H9 (cell line): ENCODE measurements at regions not wholly inside any gene's neighbourhood (a gene's known extent, or its start where the extent isn't known, plus 50 kb on each side); places are given as distances from the start of the nearest gene placed in this dataset.

ENCODE experiments used
- DNase-seq: peaks from one replicate; pipeline ENCODE4 v3.0.0-alpha.2; 2017
- H2AFZ ChIP-seq: one replicate; pipeline ENCODE4 v1.6.1; 2013; ENCODE audit warnings: mild to moderate bottlenecking, low read length, control low read depth, moderate library complexity
- H2AK5ac ChIP-seq: 2 replicates; pipeline ENCODE4 v1.6.1; 2013; ENCODE audit warnings: low read length, control low read depth, mixed read lengths; ENCODE audit not compliant: insufficient read length
- H2BK120ac ChIP-seq: one replicate; pipeline ENCODE4 v1.6.1; 2013; ENCODE audit warnings: low read depth, mild to moderate bottlenecking, low read length, control low read depth, inconsistent platforms; ENCODE audit not compliant: poor library complexity, severe bottlenecking
- H2BK12ac ChIP-seq: 2 replicates; pipeline ENCODE4 v1.6.1; 2013; ENCODE audit warnings: low read length, control low read depth, mixed read lengths, low read depth; ENCODE audit not compliant: insufficient read length
- H2BK15ac ChIP-seq: 2 replicates; pipeline ENCODE4 v1.6.1; 2013; ENCODE audit warnings: low read depth, low read length, control low read depth
- H2BK20ac ChIP-seq: one replicate; pipeline ENCODE4 v1.6.1; 2013; ENCODE audit warnings: low read depth, mild to moderate bottlenecking, low read length, control low read depth, inconsistent platforms; ENCODE audit not compliant: poor library complexity, severe bottlenecking
- H2BK5ac ChIP-seq: 2 replicates; pipeline ENCODE4 v1.6.1; 2013; ENCODE audit warnings: low read length, control low read depth, mixed read lengths; ENCODE audit not compliant: insufficient read length
- H3K14ac ChIP-seq: 2 replicates; pipeline ENCODE4 v1.6.1; 2013; ENCODE audit warnings: low read length, control low read depth; ENCODE audit not compliant: insufficient read depth
- H3K18ac ChIP-seq: 2 replicates; pipeline ENCODE4 v1.6.1; 2013; ENCODE audit warnings: low read depth, mild to moderate bottlenecking, mixed read lengths, low read length, control low read depth; ENCODE audit not compliant: insufficient read length
- H3K23ac ChIP-seq: 2 replicates; pipeline ENCODE4 v1.6.1; 2013; ENCODE audit warnings: low read length, control low read depth, mixed read lengths, low read depth; ENCODE audit not compliant: insufficient read length
- H3K23me2 ChIP-seq: 2 replicates; pipeline ENCODE4 v1.6.1; 2013; ENCODE audit warnings: low read depth, mild to moderate bottlenecking, mixed read lengths, low read length, control low read depth; ENCODE audit not compliant: insufficient read length, poor library complexity, severe bottlenecking
- H3K27ac ChIP-seq: 2 replicates; pipeline ENCODE4 v1.5.1; 2013; ENCODE audit warnings: low read length, control low read depth, mixed read lengths, low read depth; ENCODE audit not compliant: insufficient read length
- H3K27me3 ChIP-seq: 2 replicates; pipeline ENCODE4 v1.6.1; 2013; ENCODE audit warnings: low read length, control low read depth, inconsistent platforms; ENCODE audit not compliant: insufficient read depth
- H3K4ac ChIP-seq: 2 replicates; pipeline ENCODE4 v1.6.1; 2013; ENCODE audit warnings: low read depth, mild to moderate bottlenecking, control low read depth, inconsistent platforms, low read length, moderate library complexity
- H3K4me1 ChIP-seq: 2 replicates; pipeline ENCODE4 v1.6.1; 2013; ENCODE audit warnings: low read length, control low read depth, inconsistent platforms; ENCODE audit not compliant: insufficient read depth
- H3K4me2 ChIP-seq: 2 replicates; pipeline ENCODE4 v1.6.1; 2013; ENCODE audit warnings: low read length, control low read depth, mixed read lengths; ENCODE audit not compliant: insufficient read length, insufficient read depth
- H3K56ac ChIP-seq: 2 replicates; pipeline ENCODE4 v1.6.1; 2013; ENCODE audit warnings: low read depth, mild to moderate bottlenecking, mixed read lengths, low read length, control low read depth; ENCODE audit not compliant: insufficient read length
- H3K79me1 ChIP-seq: 2 replicates; pipeline ENCODE4 v1.6.1; 2013; ENCODE audit warnings: low read depth, mild to moderate bottlenecking, moderate library complexity, low read length, control low read depth, inconsistent platforms; ENCODE audit not compliant: insufficient read depth, poor library complexity, severe bottlenecking
- H3K79me2 ChIP-seq: 2 replicates; pipeline ENCODE4 v1.6.1; 2013; ENCODE audit warnings: low read length, control low read depth, inconsistent platforms; ENCODE audit not compliant: insufficient read depth
- H3K9ac ChIP-seq: 2 replicates; pipeline ENCODE4 v1.6.1; 2013; ENCODE audit warnings: low read length, control low read depth, mixed read lengths; ENCODE audit not compliant: insufficient read length; ENCODE audit errors: extremely low read depth
- H3K9me3 ChIP-seq: one replicate; pipeline ENCODE4 v1.6.1; 2013; ENCODE audit warnings: low read depth, low read length, inconsistent platforms; ENCODE audit not compliant: control insufficient read depth
- H3T11ph ChIP-seq: one replicate; pipeline ENCODE4 v1.6.1; 2013; ENCODE audit warnings: mild to moderate bottlenecking, low read length, control low read depth, inconsistent platforms
- H4K20me1 ChIP-seq: one replicate; pipeline ENCODE4 v1.6.1; 2013; ENCODE audit not compliant: control insufficient read depth, insufficient read length, insufficient read depth
- H4K5ac ChIP-seq: 2 replicates; pipeline ENCODE4 v1.6.1; 2013; ENCODE audit warnings: low read depth, mild to moderate bottlenecking, mixed read lengths, low read length, control low read depth; ENCODE audit not compliant: insufficient read length
- H4K8ac ChIP-seq: replicated peaks from 2 replicates; pipeline ENCODE4 v1.6.1; 2013; ENCODE audit warnings: low read length, control low read depth, mixed read lengths, low read depth; ENCODE audit not compliant: insufficient read length
- H4K91ac ChIP-seq: 2 replicates; pipeline ENCODE4 v1.6.1; 2013; ENCODE audit warnings: low read depth, mild to moderate bottlenecking, moderate library complexity, mixed read lengths, low read length, control low read depth; ENCODE audit not compliant: insufficient read length
- H3K27ac Mint-ChIP-seq, 3 experiments: 2 replicates in 2 of 3; 3 replicates in 1 of 3; pipeline ENCODE4 v1.8.0; 2020 to 2021; ENCODE audit warnings: mixed read lengths in 3 of 3, mild to moderate bottlenecking in 1 of 3, moderate library complexity in 1 of 3
- H3K27me3 Mint-ChIP-seq: 2 replicates; pipeline ENCODE4 v1.8.0; 2021; ENCODE audit warnings: low read depth, mild to moderate bottlenecking, moderate library complexity, mixed read lengths
- H3K36me3 Mint-ChIP-seq, 3 experiments: 2 replicates in 2 of 3; 3 replicates in 1 of 3; pipeline ENCODE4 v1.8.0; 2020 to 2021; ENCODE audit warnings: low read depth in 3 of 3, mixed read lengths in 3 of 3; ENCODE audit not compliant: insufficient read depth in 1 of 3
- H3K4me1 Mint-ChIP-seq, 2 experiments: 2 replicates each; pipeline ENCODE4 v1.8.0; 2020; ENCODE audit warnings: mixed read lengths in 2 of 2
- H3K4me3 Mint-ChIP-seq, 2 experiments: 2 replicates in 1 of 2; 3 replicates in 1 of 2; pipeline ENCODE4 v1.8.0; 2020 to 2021; ENCODE audit warnings: mild to moderate bottlenecking in 2 of 2, mixed read lengths in 2 of 2, moderate library complexity in 1 of 2
- H3K9me3 Mint-ChIP-seq, 2 experiments: 2 replicates in 1 of 2; 3 replicates in 1 of 2; pipeline ENCODE4 v1.8.0; 2020; ENCODE audit warnings: mild to moderate bottlenecking in 2 of 2, mixed read lengths in 2 of 2, moderate library complexity in 1 of 2
- CTCF ChIP-seq: fragments of 200-600 bp; sonication (generic); conservative IDR thresholded peaks from 3 replicates; pipeline ENCODE4 v1.8.0; 2021; ENCODE audit warnings: antibody characterized with exemption, mild to moderate bottlenecking
- WGBS: extraction: QIAGEN DNeasy Blood & Tissue Kit; methylation state at CpG from one replicate; pipeline ENCODE4 v1.1.7; 2013; ENCODE audit warnings: missing lambda C conversion rate, low lambda C conversion rate, mixed read lengths; ENCODE audit not compliant: insufficient read length; ENCODE audit errors: extremely low coverage; 5-methylcytosine and 5-hydroxymethylcytosine counted together

- Histone ChIP-seq H2AFZ (no peak overlapping the region), H3K23ac (no peak overlapping the region), H3K9ac (no peak overlapping the region), H4K8ac (no peak overlapping the region), H3K79me2 (no peaks in the 10 kb centered on the region), H2BK12ac (no peak overlapping the region), H3K4ac (no peak overlapping the region), H4K20me1 (no peaks in the 10 kb centered on the region), H3T11ph (no peak overlapping the region), H3K9me3 (no peaks in the 10 kb centered on the region), H3K56ac (no peak overlapping the region), H4K91ac (no peak overlapping the region), H2BK5ac (no peak overlapping the region), H2AK5ac (no peak overlapping the region), H2BK120ac (no peak overlapping the region), H3K18ac (no peak overlapping the region), H3K79me1 (no peaks in the 10 kb centered on the region), H3K4me1 (no peaks in the 10 kb centered on the region), H2BK20ac (no peak overlapping the region), H3K4me2 (no peak overlapping the region), H3K27me3 (no peaks in the 10 kb centered on the region), H3K27ac (no peak overlapping the region), H2BK15ac (no peak overlapping the region), H4K5ac (no peak overlapping the region), H3K14ac (no peak overlapping the region), H3K23me2 (no peaks in the 10 kb centered on the region)
- Mint-ChIP-seq H3K9me3 (peaks cover 0 to 2% of the 10 kb centered on the region in 2 experiments; a peak in 1 of 5 replicates), H3K36me3 (no peaks in the 10 kb centered on the region; a peak in 1 of 7 replicates), H3K4me3 (no peak overlapping the region), H3K4me1 (peaks cover 21 to 24% of the 10 kb centered on the region in 2 experiments), H3K27ac (no peak overlapping the region), H3K27me3 (no peaks in the 10 kb centered on the region; the same call in 1 of the 2 replicates)
- no peak for DNase-seq
- TF ChIP-seq CTCF, result no peak
- WGBS, result no CpG with 5 or more reads among the region's 4 CpGs
Observed at GRCh38 chr13:40383885-40384284, 282.6 kb downstream of the FOXO1 start.
